Gastroesophageal sphincter (tissue), 4 donors: ENCODE measurements at regions not wholly inside any gene's neighbourhood (a gene's known extent, or its start where the extent isn't known, plus 50 kb on each side); places are given as distances from the start of the nearest gene placed in this dataset.

Experiments used
- ATAC-seq: fragments of 150-250 bp; one replicate; pipeline ENCODE4 v1.9.1; 2016; ENCODE audit warnings: mild to moderate bottlenecking, moderate library complexity
- H3K27ac ChIP-seq, 4 donors: fragments of 200-600 bp; sonication (generic) in 3 of 4; 1 replicate in 3 of 4; 2 replicates in 1 of 4; pipeline ENCODE4 v1.5.1; 2016 to 2019
- H3K27me3 ChIP-seq: fragments of 200-600 bp; sonication (generic); one replicate; pipeline ENCODE4 v1.5.1; 2019
- H3K36me3 ChIP-seq, 2 donors: fragments of 200-600 bp; sonication (generic); one replicate each; pipeline ENCODE4 v1.5.1; 2019; ENCODE audit warnings: control low read depth in 1 of 2
- H3K4me1 ChIP-seq, 3 donors: fragments of 200-600 bp; sonication (generic); 1 replicate in 2 of 3; 2 replicates in 1 of 3; pipeline ENCODE4 v1.5.1; 2016 to 2019; ENCODE audit warnings: control low read depth in 2 of 3
- H3K4me3 ChIP-seq, 2 donors: fragments of 200-600 bp; sonication (generic); one replicate each; pipeline ENCODE4 v1.5.1; 2019; ENCODE audit warnings: mild to moderate bottlenecking in 1 of 2, moderate library complexity in 1 of 2
- H3K9me3 ChIP-seq, 3 donors: fragments of 200-600 bp; sonication (generic); one replicate each; pipeline ENCODE4 v1.5.1; 2017 to 2019; ENCODE audit warnings: control low read depth in 2 of 3
- EP300 ChIP-seq: sonication (generic); formaldehyde crosslinking; IDR thresholded peaks from one replicate; pipeline ENCODE4 v1.6.1; 2017; ENCODE audit warnings: antibody characterized with exemption, mild to moderate bottlenecking
- POLR2A ChIP-seq, 2 donors: fragments of 450-650 bp; IDR thresholded peaks; one replicate each; pipeline ENCODE4 v1.6.1; 2017; ENCODE audit warnings: antibody characterized with exemption in 2 of 2, mild to moderate bottlenecking in 2 of 2, moderate library complexity in 1 of 2
- POLR2AphosphoS5 ChIP-seq: sonication (generic); formaldehyde crosslinking; IDR thresholded peaks from one replicate; pipeline ENCODE4 v1.6.1; 2017; ENCODE audit warnings: antibody characterized with exemption
- WGBS, 2 donors: methylation state at CpG; one replicate each; pipeline ENCODE4 v1.1.5; 2018; ENCODE audit warnings: low coverage in 1 of 2; 5-methylcytosine and 5-hydroxymethylcytosine counted together
- TF ChIP-seq, protein P1 (sequence below), 4 experiments: fragments of 200-600 bp in 2 of 4; fragments of 450-650 bp in 2 of 4; sonication (generic) in 1 of 4; IDR thresholded peaks; one replicate each; pipeline ENCODE4 v1.5.1; 2017 to 2019; ENCODE audit warnings: antibody characterized with exemption in 4 of 4, mild to moderate bottlenecking in 2 of 4, moderate library complexity in 2 of 4

DNA sequence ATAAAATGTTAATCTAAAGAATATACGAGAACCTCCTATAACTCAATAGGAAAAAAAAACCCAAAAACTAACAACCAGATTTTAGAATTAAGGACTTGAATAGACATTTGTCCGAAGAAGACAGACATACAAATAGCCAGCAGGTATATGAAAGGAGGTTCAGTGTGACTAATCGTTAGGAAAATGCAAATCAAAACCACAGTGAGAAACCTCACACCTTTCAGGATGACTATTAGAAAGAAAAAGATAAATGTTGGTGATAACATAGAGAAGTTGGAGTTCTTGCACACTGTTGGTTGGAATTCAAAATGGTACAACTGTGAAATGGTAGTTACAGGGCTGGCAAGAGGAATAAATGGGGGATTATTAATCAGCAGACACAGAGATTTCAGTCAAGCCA lies 339.0 kb downstream of the TMEM114 start:
- Histone ChIP-seq H3K4me3 (no peak overlapping the region), H3K4me1 (no peaks in the 10 kb centered on the region), H3K27me3 (no peaks in the 10 kb centered on the region), H3K9me3 (no peaks in the 10 kb centered on the region), H3K36me3 (no peaks in the 10 kb centered on the region), H3K27ac (no peak overlapping the region)
- WGBS, 2 donors = 50 to 78% methylated on average over 3 of the region's 3 CpGs
- no peak for ATAC-seq
- TF ChIP-seq POLR2AphosphoS5 = no peak
- TF ChIP-seq EP300 = no peak
- TF ChIP-seq POLR2A (IDR thresholded peaks at IDR 0.05) = no peak
- TF ChIP-seq, protein P1, sequence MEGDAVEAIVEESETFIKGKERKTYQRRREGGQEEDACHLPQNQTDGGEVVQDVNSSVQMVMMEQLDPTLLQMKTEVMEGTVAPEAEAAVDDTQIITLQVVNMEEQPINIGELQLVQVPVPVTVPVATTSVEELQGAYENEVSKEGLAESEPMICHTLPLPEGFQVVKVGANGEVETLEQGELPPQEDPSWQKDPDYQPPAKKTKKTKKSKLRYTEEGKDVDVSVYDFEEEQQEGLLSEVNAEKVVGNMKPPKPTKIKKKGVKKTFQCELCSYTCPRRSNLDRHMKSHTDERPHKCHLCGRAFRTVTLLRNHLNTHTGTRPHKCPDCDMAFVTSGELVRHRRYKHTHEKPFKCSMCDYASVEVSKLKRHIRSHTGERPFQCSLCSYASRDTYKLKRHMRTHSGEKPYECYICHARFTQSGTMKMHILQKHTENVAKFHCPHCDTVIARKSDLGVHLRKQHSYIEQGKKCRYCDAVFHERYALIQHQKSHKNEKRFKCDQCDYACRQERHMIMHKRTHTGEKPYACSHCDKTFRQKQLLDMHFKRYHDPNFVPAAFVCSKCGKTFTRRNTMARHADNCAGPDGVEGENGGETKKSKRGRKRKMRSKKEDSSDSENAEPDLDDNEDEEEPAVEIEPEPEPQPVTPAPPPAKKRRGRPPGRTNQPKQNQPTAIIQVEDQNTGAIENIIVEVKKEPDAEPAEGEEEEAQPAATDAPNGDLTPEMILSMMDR (IDR thresholded peaks at IDR 0.05) = no peak

DNA sequence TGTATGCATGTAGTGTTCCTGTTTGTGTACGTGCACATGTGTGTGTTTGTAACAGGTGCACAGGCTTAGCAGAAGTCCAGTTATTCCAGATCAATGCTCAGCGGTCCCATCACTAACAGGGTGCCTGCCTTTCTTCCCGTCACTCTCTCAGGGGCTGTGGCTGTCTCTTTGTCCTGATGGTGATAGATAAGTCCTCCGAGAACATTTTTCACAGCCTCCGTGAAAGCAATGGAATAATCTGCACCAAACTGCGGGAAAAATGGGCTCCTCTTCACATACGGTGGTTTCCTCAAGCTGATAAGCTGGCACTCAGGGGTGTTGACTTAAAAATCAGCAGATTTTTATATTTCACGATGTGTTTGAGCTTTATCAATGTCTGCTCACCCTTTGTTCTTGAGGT lies 342.3 kb downstream of the TMEM114 start:
- H3K4me1 ChIP-seq = no peaks in the 10 kb centered on the region
- 35 to 55% methylated on average over 5 to 8 of the region's 8 CpGs for WGBS, 2 donors
- no peaks in the 10 kb centered on the region for H3K9me3 ChIP-seq
- TF ChIP-seq EP300 (no peak), POLR2AphosphoS5 (no peak), POLR2A (IDR thresholded peaks at IDR 0.05) (no peak)
- TF ChIP-seq, protein P1 (IDR thresholded peaks at IDR 0.05) = no peak
- H3K36me3 ChIP-seq = no peaks in the 10 kb centered on the region
- ATAC-seq = no peak
- no peak overlapping the region for H3K4me3 ChIP-seq
- no peak overlapping the region for H3K27ac ChIP-seq
- H3K27me3 ChIP-seq = no peaks in the 10 kb centered on the region

DNA sequence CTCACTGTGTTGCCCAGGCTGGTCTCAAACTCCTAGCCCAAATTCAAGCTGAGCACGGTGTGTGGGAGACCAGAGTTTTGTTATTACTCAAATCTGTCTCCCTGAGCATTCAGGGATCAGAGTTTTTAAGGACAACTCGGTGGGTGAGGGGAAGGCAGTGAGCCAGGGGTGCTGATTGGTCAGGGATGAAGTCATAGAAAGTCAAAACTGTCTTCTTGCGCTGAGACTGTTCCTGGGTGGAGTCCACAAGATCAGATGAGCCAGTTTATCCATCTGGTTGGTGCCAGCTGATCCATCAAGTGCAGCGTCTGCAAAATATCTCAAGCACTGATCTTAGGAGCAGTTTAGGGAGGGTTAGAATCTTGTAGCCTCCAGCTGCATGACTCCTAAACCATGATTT lies 346.3 kb downstream of the TMEM114 start:
- no peak for ATAC-seq
- Histone ChIP-seq H3K27ac (no peak overlapping the region), H3K9me3 (no peaks in the 10 kb centered on the region), H3K4me1 (no peaks in the 10 kb centered on the region), H3K27me3 (no peaks in the 10 kb centered on the region), H3K36me3 (no peaks in the 10 kb centered on the region), H3K4me3 (no peak overlapping the region)
- TF ChIP-seq POLR2AphosphoS5 = no peak
- TF ChIP-seq POLR2A (IDR thresholded peaks at IDR 0.05) = no peak
- no peak for TF ChIP-seq EP300
- TF ChIP-seq, protein P1 (IDR thresholded peaks at IDR 0.05) = no peak
- 50% methylated on average over 1 of the region's 4 CpGs; no CpG with 5 or more reads in 1 of the 2 donors for WGBS, 2 donors

DNA sequence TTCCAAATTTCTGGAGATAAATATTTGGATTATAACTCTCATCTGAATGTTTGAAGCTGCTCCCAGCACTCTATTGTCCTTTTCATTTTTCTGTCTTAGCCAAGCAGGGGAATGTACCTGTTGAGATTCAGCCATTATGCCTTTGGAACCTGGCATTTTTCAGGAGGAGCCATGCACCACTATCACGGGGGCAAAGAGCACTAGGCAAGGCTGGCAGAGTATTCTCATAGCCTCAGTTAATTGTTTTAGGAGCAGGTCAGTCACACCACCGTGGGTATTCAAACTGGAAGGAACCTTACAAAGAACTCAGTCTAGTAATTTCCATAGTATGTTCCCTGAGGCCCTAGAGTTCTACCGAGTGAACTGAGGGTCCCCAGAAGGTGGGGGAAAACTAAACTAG lies 348.9 kb downstream of the TMEM114 start:
- peaks cover 4% of the 10 kb centered on the region for H3K27me3 ChIP-seq
- no peaks in the 10 kb centered on the region for H3K9me3 ChIP-seq
- no peak for TF ChIP-seq POLR2AphosphoS5
- no peak for TF ChIP-seq POLR2A (IDR thresholded peaks at IDR 0.05)
- TF ChIP-seq, protein P1 (IDR thresholded peaks at IDR 0.05) = no peak
- no peak for TF ChIP-seq EP300
- WGBS, 2 donors = 43% methylated on average over 2 of the region's 3 CpGs; no CpG with 5 or more reads in 1 of the 2 donors
- no peaks in the 10 kb centered on the region for H3K36me3 ChIP-seq
- no peak for ATAC-seq
- no peak overlapping the region for H3K4me3 ChIP-seq
- no peak overlapping the region for H3K27ac ChIP-seq
- no peaks in the 10 kb centered on the region for H3K4me1 ChIP-seq

DNA sequence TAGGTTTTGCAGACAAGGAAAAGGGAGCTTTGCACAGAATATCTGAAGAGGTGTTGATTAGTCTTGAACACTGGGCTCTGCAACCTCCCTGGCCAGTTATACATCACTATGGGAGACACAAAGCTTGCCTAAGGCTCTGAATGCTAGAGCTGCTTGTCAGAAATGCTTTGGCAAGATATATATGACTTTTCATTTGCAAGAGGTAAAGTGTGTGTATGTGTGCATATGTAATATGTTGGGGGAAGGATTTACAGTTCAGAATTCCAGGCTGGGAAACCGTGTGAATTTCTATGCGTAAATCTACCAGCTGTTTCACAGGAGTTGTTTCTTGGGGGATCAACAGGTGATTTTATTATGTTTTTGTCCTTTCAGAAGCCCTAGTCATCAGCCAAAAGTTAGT lies 350.9 kb downstream of the TMEM114 start:
- H3K27me3 ChIP-seq = peaks cover 4% of the 10 kb centered on the region
- no peaks in the 10 kb centered on the region for H3K4me1 ChIP-seq
- H3K36me3 ChIP-seq = no peaks in the 10 kb centered on the region
- no peak overlapping the region for H3K4me3 ChIP-seq
- 53 to 74% methylated on average over 2 of the region's 2 CpGs for WGBS, 2 donors
- no peak for ATAC-seq
- H3K9me3 ChIP-seq = no peaks in the 10 kb centered on the region
- TF ChIP-seq EP300 (no peak), POLR2AphosphoS5 (no peak), POLR2A (IDR thresholded peaks at IDR 0.05) (no peak)
- TF ChIP-seq, protein P1 (IDR thresholded peaks at IDR 0.05) = no peak
- H3K27ac ChIP-seq = no peak overlapping the region
